ENCODE measurements at regions not wholly inside any gene's neighbourhood (a gene's known extent, or its start where the extent isn't known, plus 50 kb on each side); places are given as distances from the start of the nearest gene placed in this dataset.

DNA sequence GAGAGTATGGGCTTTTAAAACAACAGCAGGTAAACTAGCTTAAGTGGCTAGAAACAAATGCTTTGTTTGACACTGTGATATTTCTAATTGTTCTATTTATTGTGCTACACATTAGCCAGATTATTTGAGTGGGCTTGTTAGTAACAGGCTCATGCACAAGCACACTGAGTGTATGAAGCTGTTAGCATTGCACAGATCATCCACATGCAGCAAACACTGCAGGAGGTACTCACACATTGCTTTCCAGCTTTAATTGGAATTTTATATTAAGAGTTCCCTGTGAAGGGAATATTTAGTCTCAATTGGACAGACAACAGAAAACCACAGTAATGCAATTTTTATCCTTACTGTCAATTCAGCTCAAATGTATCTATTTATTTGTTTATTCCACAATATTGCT lies 92.9 kb upstream of the ZNF804B start:
- no peaks in the 10 kb centered on the region for H3K79me2 ChIP-seq (ENCODE audit: control insufficient read depth, insufficient read depth, low read length, unreplicated experiment)
- H3K36me3 ChIP-seq (ENCODE audit: insufficient read depth, low read length) = no peaks in the 10 kb centered on the region
- H3K4me1 ChIP-seq (ENCODE audit: control insufficient read depth, insufficient read depth, low read length, unreplicated experiment) = no peaks in the 10 kb centered on the region
- H3K27me3 ChIP-seq (ENCODE audit: insufficient read depth, low read length) = no peaks in the 10 kb centered on the region
- H3K4me3 ChIP-seq (ENCODE audit: low read depth, low read length) = no peak overlapping the region
- H2AFZ ChIP-seq (ENCODE audit: low read length, unreplicated experiment) = no peak overlapping the region
- no peak overlapping the region for H3K27ac ChIP-seq (ENCODE audit: low read depth, low read length)

DNA sequence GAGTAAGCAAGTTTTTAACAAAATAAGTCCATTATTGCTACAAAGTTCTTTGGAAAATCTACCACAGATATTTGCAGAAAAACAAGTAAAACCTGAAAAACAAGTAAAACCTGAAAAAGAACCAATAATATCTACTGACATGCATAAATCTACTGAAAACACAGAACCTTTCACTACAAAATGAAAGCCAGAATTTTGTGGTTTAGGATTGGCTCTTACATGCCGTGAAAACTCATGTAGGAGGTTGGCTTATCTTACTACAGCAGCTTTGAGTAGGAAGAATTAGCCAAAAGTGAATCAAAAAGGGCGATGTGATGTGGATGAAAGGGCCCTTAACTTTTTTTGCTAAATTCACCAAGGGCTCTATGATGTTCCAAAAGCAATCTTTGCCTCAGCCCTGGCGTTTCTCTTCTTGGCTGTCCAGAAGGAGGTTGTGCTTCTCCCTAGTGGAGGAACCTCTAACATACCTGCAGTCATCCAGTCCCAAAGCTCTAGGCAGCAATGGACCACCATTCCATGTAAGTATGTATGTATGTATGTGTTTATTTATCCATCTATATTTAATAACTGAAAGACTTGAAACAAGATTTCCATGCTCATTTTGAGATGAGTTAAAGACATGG lies 93.5 kb upstream of the ZNF804B start:
- H3K36me3 ChIP-seq (ENCODE audit: insufficient read depth, low read length) = no peaks in the 10 kb centered on the region

GRCh38 chr7:88664630-88665233 lies 94.8 kb upstream of the ZNF804B start:
- H3K4me3 ChIP-seq (ENCODE audit: low read depth, low read length) = no peak overlapping the region
- H3K27ac ChIP-seq (ENCODE audit: low read depth, low read length) = no peak overlapping the region
- H3K4me1 ChIP-seq (ENCODE audit: control insufficient read depth, insufficient read depth, low read length, unreplicated experiment) = no peaks in the 10 kb centered on the region
- H2AFZ ChIP-seq (ENCODE audit: low read length, unreplicated experiment) = no peak overlapping the region
- no peaks in the 10 kb centered on the region for H3K27me3 ChIP-seq (ENCODE audit: insufficient read depth, low read length)
- no peaks in the 10 kb centered on the region for H3K36me3 ChIP-seq (ENCODE audit: insufficient read depth, low read length)
- H3K79me2 ChIP-seq (ENCODE audit: control insufficient read depth, insufficient read depth, low read length, unreplicated experiment) = no peaks in the 10 kb centered on the region

More for the DNA sequence above, 93.5 kb upstream of the ZNF804B start:
- Histone ChIP-seq H3K4me1 (ENCODE audit: control insufficient read depth, insufficient read depth, low read length, unreplicated experiment) (no peaks in the 10 kb centered on the region), H3K27ac (ENCODE audit: low read depth, low read length) (no peak overlapping the region), H2AFZ (ENCODE audit: low read length, unreplicated experiment) (no peak overlapping the region), H3K27me3 (ENCODE audit: insufficient read depth, low read length) (no peaks in the 10 kb centered on the region), H3K79me2 (ENCODE audit: control insufficient read depth, insufficient read depth, low read length, unreplicated experiment) (no peaks in the 10 kb centered on the region), H3K4me3 (ENCODE audit: low read depth, low read length) (no peak overlapping the region)

- Histone ChIP-seq H3K27me3 (ENCODE audit: insufficient read depth, low read length) (no peaks in the 10 kb centered on the region), H3K27ac (ENCODE audit: low read depth, low read length) (no peak overlapping the region), H3K4me1 (ENCODE audit: control insufficient read depth, insufficient read depth, low read length, unreplicated experiment) (no peaks in the 10 kb centered on the region), H3K79me2 (ENCODE audit: control insufficient read depth, insufficient read depth, low read length, unreplicated experiment) (no peaks in the 10 kb centered on the region), H3K36me3 (ENCODE audit: insufficient read depth, low read length) (no peaks in the 10 kb centered on the region), H3K4me3 (ENCODE audit: low read depth, low read length) (no peak overlapping the region), H2AFZ (ENCODE audit: low read length, unreplicated experiment) (no peak overlapping the region)
These were observed 97.6 kb upstream of the ZNF804B start for GRCh38 chr7:88661921-88662320.

DNA sequence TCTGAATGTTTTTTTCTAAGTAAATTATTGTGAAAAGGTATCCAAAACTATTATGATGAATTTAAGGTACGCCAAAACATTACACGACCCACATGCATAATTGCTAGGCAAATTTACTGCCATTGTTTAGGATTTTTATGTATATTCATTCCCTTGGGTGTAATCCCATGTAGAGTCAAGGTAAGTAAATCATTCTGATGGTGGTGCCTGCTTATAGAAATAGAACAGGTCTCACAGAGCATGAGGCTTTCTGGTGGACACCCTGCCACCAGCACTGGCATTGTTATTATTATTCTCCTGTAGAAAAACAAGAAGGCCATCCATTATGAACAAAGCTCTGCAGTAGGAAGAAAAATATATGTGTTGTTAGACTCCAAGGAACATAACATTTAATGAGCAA lies 111.7 kb upstream of the ZNF804B start:
- no peak overlapping the region for H2AFZ ChIP-seq (ENCODE audit: low read length, unreplicated experiment)
- H3K27ac ChIP-seq (ENCODE audit: low read depth, low read length) = no peak overlapping the region
- H3K4me3 ChIP-seq (ENCODE audit: low read depth, low read length) = no peak overlapping the region
- H3K79me2 ChIP-seq (ENCODE audit: control insufficient read depth, insufficient read depth, low read length, unreplicated experiment) = no peaks in the 10 kb centered on the region
- H3K4me1 ChIP-seq (ENCODE audit: control insufficient read depth, insufficient read depth, low read length, unreplicated experiment) = no peaks in the 10 kb centered on the region
- H3K27me3 ChIP-seq (ENCODE audit: insufficient read depth, low read length) = no peaks in the 10 kb centered on the region
- no peaks in the 10 kb centered on the region for H3K36me3 ChIP-seq (ENCODE audit: insufficient read depth, low read length)

DNA sequence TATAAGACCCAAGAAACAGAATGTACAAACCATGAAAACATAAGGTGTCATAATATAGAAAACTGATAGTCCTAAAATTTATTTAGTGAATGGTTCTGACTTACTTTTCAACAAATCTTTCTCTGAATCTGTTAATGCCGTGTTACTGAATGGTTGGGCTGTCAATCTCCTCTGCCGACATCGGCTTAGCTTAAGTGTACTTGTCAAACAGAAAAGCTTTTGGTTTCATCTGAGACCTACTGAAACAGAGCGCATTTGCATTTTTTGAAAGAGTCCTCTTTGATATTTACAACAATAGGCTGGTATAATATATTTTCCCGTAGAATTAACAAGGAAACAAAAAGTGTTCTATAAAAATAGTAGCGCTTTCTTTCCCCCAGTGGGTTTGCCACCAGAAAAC lies 120.9 kb upstream of the ZNF804B start:
- H3K4me3 ChIP-seq (ENCODE audit: low read depth, low read length) = no peak overlapping the region
- H3K79me2 ChIP-seq (ENCODE audit: control insufficient read depth, insufficient read depth, low read length, unreplicated experiment) = no peaks in the 10 kb centered on the region
- no peaks in the 10 kb centered on the region for H3K27me3 ChIP-seq (ENCODE audit: insufficient read depth, low read length)
- no peak overlapping the region for H2AFZ ChIP-seq (ENCODE audit: low read length, unreplicated experiment)
- no peaks in the 10 kb centered on the region for H3K36me3 ChIP-seq (ENCODE audit: insufficient read depth, low read length)
- no peaks in the 10 kb centered on the region for H3K4me1 ChIP-seq (ENCODE audit: control insufficient read depth, insufficient read depth, low read length, unreplicated experiment)
- no peak overlapping the region for H3K27ac ChIP-seq (ENCODE audit: low read depth, low read length)

DNA sequence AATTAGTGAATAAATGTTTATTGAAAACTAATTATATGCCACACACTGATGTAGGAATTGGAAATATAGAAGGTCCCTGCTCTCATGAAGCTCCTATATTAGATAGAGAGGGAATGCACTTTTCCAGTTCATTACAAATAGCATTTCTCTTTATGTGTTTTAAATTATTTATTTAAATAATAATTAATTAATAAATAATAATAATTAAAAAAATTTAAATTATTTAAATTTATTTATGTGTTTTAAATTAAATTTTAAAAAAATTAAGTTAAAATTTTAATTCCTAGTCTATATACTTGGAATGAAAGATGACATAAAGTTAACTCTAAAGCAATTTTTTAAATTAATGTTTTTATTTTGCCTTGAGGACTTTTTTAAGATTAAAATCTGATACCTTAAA lies 121.7 kb upstream of the ZNF804B start:
- H3K36me3 ChIP-seq (ENCODE audit: insufficient read depth, low read length) = no peaks in the 10 kb centered on the region
- no peaks in the 10 kb centered on the region for H3K27me3 ChIP-seq (ENCODE audit: insufficient read depth, low read length)
- no peaks in the 10 kb centered on the region for H3K79me2 ChIP-seq (ENCODE audit: control insufficient read depth, insufficient read depth, low read length, unreplicated experiment)
- H3K4me3 ChIP-seq (ENCODE audit: low read depth, low read length) = no peak overlapping the region
- no peak overlapping the region for H2AFZ ChIP-seq (ENCODE audit: low read length, unreplicated experiment)
- no peaks in the 10 kb centered on the region for H3K4me1 ChIP-seq (ENCODE audit: control insufficient read depth, insufficient read depth, low read length, unreplicated experiment)
- H3K27ac ChIP-seq (ENCODE audit: low read depth, low read length) = no peak overlapping the region

- Histone ChIP-seq H3K4me1 (ENCODE audit: control insufficient read depth, insufficient read depth, low read length, unreplicated experiment) (no peaks in the 10 kb centered on the region), H3K27me3 (ENCODE audit: insufficient read depth, low read length) (no peaks in the 10 kb centered on the region), H3K4me3 (ENCODE audit: low read depth, low read length) (no peak overlapping the region), H2AFZ (ENCODE audit: low read length, unreplicated experiment) (no peak overlapping the region), H3K27ac (ENCODE audit: low read depth, low read length) (no peak overlapping the region), H3K36me3 (ENCODE audit: insufficient read depth, low read length) (no peaks in the 10 kb centered on the region), H3K79me2 (ENCODE audit: control insufficient read depth, insufficient read depth, low read length, unreplicated experiment) (no peaks in the 10 kb centered on the region)
These were observed 124.4 kb upstream of the ZNF804B start for GRCh38 chr7:88635149-88635548.

- no peak overlapping the region for H3K4me3 ChIP-seq (ENCODE audit: low read depth, low read length)
- no peaks in the 10 kb centered on the region for H3K79me2 ChIP-seq (ENCODE audit: control insufficient read depth, insufficient read depth, low read length, unreplicated experiment)
- no peaks in the 10 kb centered on the region for H3K4me1 ChIP-seq (ENCODE audit: control insufficient read depth, insufficient read depth, low read length, unreplicated experiment)
- H3K27me3 ChIP-seq (ENCODE audit: insufficient read depth, low read length) = no peaks in the 10 kb centered on the region
- no peaks in the 10 kb centered on the region for H3K36me3 ChIP-seq (ENCODE audit: insufficient read depth, low read length)
- H3K27ac ChIP-seq (ENCODE audit: low read depth, low read length) = no peak overlapping the region
- H2AFZ ChIP-seq (ENCODE audit: low read length, unreplicated experiment) = no peak overlapping the region
These were observed 129.9 kb upstream of the ZNF804B start for GRCh38 chr7:88629559-88629958.

GRCh38 chr7:88628363-88629085 lies 131.0 kb upstream of the ZNF804B start:
- H2AFZ ChIP-seq (ENCODE audit: low read length, unreplicated experiment) = no peak overlapping the region
- H3K79me2 ChIP-seq (ENCODE audit: control insufficient read depth, insufficient read depth, low read length, unreplicated experiment) = no peaks in the 10 kb centered on the region
- no peaks in the 10 kb centered on the region for H3K4me1 ChIP-seq (ENCODE audit: control insufficient read depth, insufficient read depth, low read length, unreplicated experiment)
- H3K27ac ChIP-seq (ENCODE audit: low read depth, low read length) = no peak overlapping the region
- no peaks in the 10 kb centered on the region for H3K27me3 ChIP-seq (ENCODE audit: insufficient read depth, low read length)
- H3K4me3 ChIP-seq (ENCODE audit: low read depth, low read length) = no peak overlapping the region
- no peaks in the 10 kb centered on the region for H3K36me3 ChIP-seq (ENCODE audit: insufficient read depth, low read length)

- Histone ChIP-seq H3K79me2 (ENCODE audit: control insufficient read depth, insufficient read depth, low read length, unreplicated experiment) (no peaks in the 10 kb centered on the region), H3K36me3 (ENCODE audit: insufficient read depth, low read length) (no peaks in the 10 kb centered on the region), H3K27me3 (ENCODE audit: insufficient read depth, low read length) (no peaks in the 10 kb centered on the region), H2AFZ (ENCODE audit: low read length, unreplicated experiment) (no peak overlapping the region), H3K4me3 (ENCODE audit: low read depth, low read length) (no peak overlapping the region), H3K4me1 (ENCODE audit: control insufficient read depth, insufficient read depth, low read length, unreplicated experiment) (no peaks in the 10 kb centered on the region), H3K27ac (ENCODE audit: low read depth, low read length) (no peak overlapping the region)
These were observed 142.3 kb upstream of the ZNF804B start for GRCh38 chr7:88617185-88617584.
